GM23248 (cell line): ENCODE measurements at regions not wholly inside any gene's neighbourhood (a gene's known extent, or its start where the extent isn't known, plus 50 kb on each side); places are given as distances from the start of the nearest gene placed in this dataset.

Experiments used
- DNase-seq: peaks from one replicate; pipeline ENCODE4 v3.0.0-alpha.2; 2015
- H2AFZ ChIP-seq: fragments of 200-600 bp; sonication (generic); 2 replicates; pipeline ENCODE4 v1.6.1; 2016; ENCODE audit warnings: antibody characterized with exemption
- H3F3A ChIP-seq: fragments of 200-600 bp; sonication (generic); 2 replicates; pipeline ENCODE4 v1.6.1; 2016; ENCODE audit warnings: mild to moderate bottlenecking, antibody characterized with exemption, mixed run types; ENCODE audit not compliant: insufficient read depth
- H3K27ac ChIP-seq: fragments of 200-600 bp; sonication (generic); 2 replicates; pipeline ENCODE4 v1.5.1; 2016; ENCODE audit warnings: mild to moderate bottlenecking
- H3K27me3 ChIP-seq: fragments of 200-600 bp; sonication (generic); replicated peaks from 2 replicates; pipeline ENCODE4 v1.6.1; 2016; ENCODE audit warnings: mild to moderate bottlenecking; ENCODE audit not compliant: insufficient read depth
- H3K36me3 ChIP-seq: fragments of 200-600 bp; sonication (generic); 2 replicates; pipeline ENCODE4 v1.6.1; 2016; ENCODE audit warnings: low read depth, mild to moderate bottlenecking
- H3K4me1 ChIP-seq: fragments of 200-600 bp; sonication (generic); 2 replicates; pipeline ENCODE4 v1.6.1; 2016; ENCODE audit warnings: mild to moderate bottlenecking; ENCODE audit not compliant: insufficient read depth
- H3K4me2 ChIP-seq: fragments of 200-600 bp; sonication (generic); one replicate; pipeline ENCODE4 v1.6.1; 2016; ENCODE audit warnings: mild to moderate bottlenecking; ENCODE audit not compliant: unreplicated experiment
- H3K4me3 ChIP-seq: fragments of 200-600 bp; sonication (generic); 2 replicates; pipeline ENCODE4 v1.5.1; 2016; ENCODE audit warnings: mild to moderate bottlenecking
- H3K79me2 ChIP-seq: fragments of 200-600 bp; sonication (generic); 2 replicates; pipeline ENCODE4 v1.6.1; 2016; ENCODE audit warnings: mild to moderate bottlenecking; ENCODE audit not compliant: insufficient read depth
- H3K9ac ChIP-seq: fragments of 200-600 bp; sonication (generic); 2 replicates; pipeline ENCODE4 v1.6.1; 2016; ENCODE audit warnings: mild to moderate bottlenecking
- H3K9me2 ChIP-seq: fragments of 200-600 bp; sonication (generic); 2 replicates; pipeline ENCODE4 v1.6.1; 2016; ENCODE audit warnings: mixed run types, mild to moderate bottlenecking, moderate library complexity; ENCODE audit not compliant: insufficient read depth
- H3K9me3 ChIP-seq: fragments of 200-600 bp; sonication (generic); one replicate; pipeline ENCODE4 v1.6.1; 2017; ENCODE audit warnings: low read depth
- H4K20me1 ChIP-seq: fragments of 200-600 bp; sonication (generic); 2 replicates; pipeline ENCODE4 v1.6.0; 2016; ENCODE audit not compliant: insufficient read depth
- EZH2 ChIP-seq: fragments of 200-600 bp; sonication (generic); IDR thresholded peaks from 2 replicates; pipeline ENCODE4 v1.6.1; 2018; ENCODE audit warnings: antibody characterized with exemption, mild to moderate bottlenecking; ENCODE audit not compliant: insufficient read depth, poor library complexity, severe bottlenecking
- EZH2phosphoT487 ChIP-seq: fragments of 200-600 bp; sonication (generic); IDR thresholded peaks from 2 replicates; pipeline ENCODE4 v1.6.1; 2018; ENCODE audit warnings: antibody characterized with exemption, moderate library complexity, mild to moderate bottlenecking, low read depth; ENCODE audit not compliant: insufficient read depth
- WGBS, 2 experiments: methylation state at CpG; one replicate each; pipeline ENCODE4 v1.1.6; 2015 to 2017; ENCODE audit warnings: low lambda C conversion rate in 2 of 2, low coverage in 1 of 2; ENCODE audit errors: missing lambda C conversion rate in 2 of 2; 5-methylcytosine and 5-hydroxymethylcytosine counted together
- in situ Hi-C: fragments of 300-500 bp; cut with MboI; formaldehyde crosslinking; loops from 2 replicates; pipeline ENCODE4 v1.15.0; 2020

DNA sequence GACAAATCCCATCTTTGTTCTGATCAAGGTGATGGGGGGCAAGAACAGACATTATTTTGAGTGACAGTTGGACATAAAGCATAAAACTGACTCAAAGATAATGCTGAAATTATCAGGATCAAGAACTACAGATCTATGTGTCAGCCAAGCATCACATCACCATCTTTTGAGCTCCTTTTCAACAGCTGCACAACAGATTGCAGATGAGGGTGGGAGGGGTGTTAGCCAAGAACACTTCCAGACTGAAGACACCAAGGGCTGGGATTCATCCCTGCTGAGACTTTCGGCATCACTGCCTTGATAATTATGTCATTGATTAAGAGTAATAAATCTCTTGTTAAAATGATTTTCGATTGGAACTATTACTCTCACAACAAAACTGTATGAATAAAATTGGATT lies 191.5 kb upstream of the NETO1 start:
- Histone ChIP-seq H3K4me1 (no peaks in the 10 kb centered on the region), H3K9me2 (no peaks in the 10 kb centered on the region), H3K27ac (no peak overlapping the region), H2AFZ (no peak overlapping the region), H3K4me3 (no peak overlapping the region), H3F3A (no peaks in the 10 kb centered on the region), H3K27me3 (no peaks in the 10 kb centered on the region), H3K79me2 (no peaks in the 10 kb centered on the region), H3K4me2 (no peak overlapping the region), H3K9ac (no peak overlapping the region), H4K20me1 (no peaks in the 10 kb centered on the region), H3K9me3 (no peaks in the 10 kb centered on the region), H3K36me3 (no peaks in the 10 kb centered on the region)
- TF ChIP-seq EZH2 (no peak), EZH2phosphoT487 (no peak)
- WGBS, 2 experiments = 0 to 1% methylated on average over 2 of the region's 2 CpGs
- DNase-seq = no peak
- in situ Hi-C loops = no loop called here

DNA sequence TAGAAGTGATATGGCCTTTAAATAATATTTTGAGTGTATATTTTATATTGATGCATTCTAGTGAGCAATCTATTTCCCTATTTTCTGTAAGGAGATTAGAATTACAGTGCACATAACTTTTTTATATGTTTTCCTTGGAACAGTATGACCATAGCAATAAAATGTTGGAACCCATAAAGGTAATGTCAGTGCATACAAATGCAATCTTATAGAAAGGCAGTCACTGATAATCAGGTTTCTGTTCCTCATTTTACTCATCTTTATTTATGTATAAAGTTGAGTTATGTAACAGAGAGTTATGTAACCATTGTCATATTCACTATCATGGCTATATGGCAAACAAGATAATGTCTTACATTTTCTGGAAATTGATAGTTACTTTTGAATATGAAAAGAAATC lies 179.9 kb upstream of the NETO1 start:
- DNase-seq = no peak
- no peak overlapping the region for H2AFZ ChIP-seq
- in situ Hi-C loops = no loop called here
- H3K4me1 ChIP-seq = no peaks in the 10 kb centered on the region
- H3K9me2 ChIP-seq = no peaks in the 10 kb centered on the region
- no peaks in the 10 kb centered on the region for H4K20me1 ChIP-seq
- H3K4me2 ChIP-seq = no peak overlapping the region
- H3K79me2 ChIP-seq = no peaks in the 10 kb centered on the region
- no peak overlapping the region for H3K27ac ChIP-seq
- no peak overlapping the region for H3K9ac ChIP-seq
- H3K36me3 ChIP-seq = no peaks in the 10 kb centered on the region
- no peaks in the 10 kb centered on the region; the same call in 1 of the 2 replicates for H3K27me3 ChIP-seq
- H3K9me3 ChIP-seq = no peaks in the 10 kb centered on the region
- no peaks in the 10 kb centered on the region for H3F3A ChIP-seq
- TF ChIP-seq EZH2 (no peak), EZH2phosphoT487 (no peak)
- no peak overlapping the region for H3K4me3 ChIP-seq

DNA sequence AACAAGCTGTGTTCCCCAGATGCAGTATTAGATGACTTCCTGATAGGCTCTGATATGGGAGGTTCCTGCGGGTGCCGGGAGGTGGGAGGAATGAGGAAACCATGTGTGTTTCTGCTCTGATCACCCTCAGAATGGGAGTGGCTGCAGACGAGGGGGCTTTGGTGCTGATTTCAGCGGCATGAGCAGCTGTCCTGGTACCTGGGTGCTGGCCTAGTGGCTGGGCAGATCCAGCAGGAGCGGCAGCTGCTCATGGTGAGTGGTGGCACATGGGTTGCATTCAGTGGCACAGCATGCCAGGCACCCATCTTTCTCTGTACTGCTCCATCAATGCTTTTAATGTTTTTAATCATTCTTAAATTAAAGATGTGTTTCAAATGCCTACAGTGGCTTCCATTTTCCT lies 177.2 kb upstream of the NETO1 start:
- Histone ChIP-seq H3K9me3 (no peaks in the 10 kb centered on the region), H3K27me3 (no peaks in the 10 kb centered on the region), H3K4me3 (no peak overlapping the region), H3K9me2 (0 out of 2 replicates have a peak, but pooled peaks cover 2% of the 10 kb centered on the region), H3K4me1 (no peaks in the 10 kb centered on the region), H3F3A (no peaks in the 10 kb centered on the region), H3K9ac (no peak overlapping the region), H3K4me2 (no peak overlapping the region), H3K27ac (no peak overlapping the region), H2AFZ (no peak overlapping the region), H3K79me2 (no peaks in the 10 kb centered on the region), H3K36me3 (no peaks in the 10 kb centered on the region), H4K20me1 (no peaks in the 10 kb centered on the region)
- in situ Hi-C loops = no loop called here
- whole genome bisulfite sequencing, 2 experiments = 24 to 27% methylated on average over 5 of the region's 5 CpGs
- TF ChIP-seq EZH2 (no peak), EZH2phosphoT487 (no peak)
- no peak for DNase-seq

DNA sequence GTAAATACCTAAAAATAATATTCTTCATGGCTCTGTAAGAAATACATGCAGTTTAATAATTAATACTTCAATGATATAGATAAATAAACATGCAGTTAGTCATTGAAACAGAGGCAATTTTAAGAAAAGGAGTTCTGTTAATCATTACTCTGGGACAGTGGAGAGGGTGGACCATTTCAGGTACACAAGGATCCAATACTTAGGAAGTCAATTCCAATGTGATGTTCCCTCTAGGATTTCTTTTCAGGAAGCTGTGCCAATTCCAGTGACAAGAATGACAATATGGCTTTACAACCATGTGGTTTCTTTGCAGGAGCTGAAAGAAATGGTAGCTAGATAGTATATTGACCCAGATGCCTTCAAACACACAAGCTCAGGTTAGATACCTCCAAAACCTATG lies 175.8 kb upstream of the NETO1 start:
- Histone ChIP-seq H4K20me1 (no peaks in the 10 kb centered on the region), H3K9me3 (no peaks in the 10 kb centered on the region), H3K4me3 (no peak overlapping the region), H3K4me1 (no peaks in the 10 kb centered on the region), H3K27me3 (no peaks in the 10 kb centered on the region), H3K27ac (no peak overlapping the region), H2AFZ (no peak overlapping the region), H3K9me2 (0 out of 2 replicates have a peak, but pooled peaks cover 2% of the 10 kb centered on the region), H3F3A (no peaks in the 10 kb centered on the region), H3K4me2 (no peak overlapping the region), H3K36me3 (no peaks in the 10 kb centered on the region), H3K79me2 (no peaks in the 10 kb centered on the region), H3K9ac (no peak overlapping the region)
- no peak for TF ChIP-seq EZH2phosphoT487
- TF ChIP-seq EZH2 = no peak
- in situ Hi-C loops = no loop called here
- no peak for DNase-seq

DNA sequence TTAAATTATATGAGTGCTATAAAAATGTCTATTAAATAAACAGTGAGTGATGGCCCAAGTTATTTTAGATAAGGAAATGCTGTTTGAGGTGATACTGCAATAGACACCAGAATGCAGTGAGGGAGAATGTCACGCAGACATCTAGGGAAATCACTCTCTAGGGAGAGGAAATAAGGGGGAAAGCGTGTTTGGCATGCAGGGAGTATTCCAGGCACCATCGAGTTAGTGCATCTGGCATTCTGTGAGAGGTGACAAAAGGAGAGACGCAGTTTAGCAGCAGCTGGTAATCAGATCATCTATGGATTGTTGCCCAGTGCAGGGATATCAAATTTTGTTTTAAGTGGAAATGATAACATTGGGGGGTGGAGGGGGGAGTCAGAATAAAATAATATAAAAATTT lies 175.4 kb upstream of the NETO1 start:
- H3K79me2 ChIP-seq = no peaks in the 10 kb centered on the region
- H3K9me2 ChIP-seq = 0 out of 2 replicates have a peak, but pooled peaks cover 2% of the 10 kb centered on the region
- H3K27me3 ChIP-seq = no peaks in the 10 kb centered on the region
- no peak overlapping the region for H3K27ac ChIP-seq
- no peak overlapping the region for H2AFZ ChIP-seq
- H3K4me3 ChIP-seq = no peak overlapping the region
- 28 to 34% methylated on average over 4 of the region's 4 CpGs for WGBS, 2 experiments
- no peak overlapping the region for H3K9ac ChIP-seq
- no peak for TF ChIP-seq EZH2phosphoT487
- no peaks in the 10 kb centered on the region for H3K36me3 ChIP-seq
- H3K4me1 ChIP-seq = no peaks in the 10 kb centered on the region
- H3F3A ChIP-seq = no peaks in the 10 kb centered on the region
- no peak for DNase-seq
- no peaks in the 10 kb centered on the region for H3K9me3 ChIP-seq
- in situ Hi-C loops = no loop called here
- H3K4me2 ChIP-seq = no peak overlapping the region
- H4K20me1 ChIP-seq = no peaks in the 10 kb centered on the region
